ENCODE measurements at regions not wholly inside any gene's neighbourhood (a gene's known extent, or its start where the extent isn't known, plus 50 kb on each side); places are given as distances from the start of the nearest gene placed in this dataset.
A peak's percentile ranks its signal among the peaks of the same experiment; 100 is the strongest.
"Not testable (repeated sequence)": the region's sequence is repeated elsewhere in the genome, so short reads cannot be mapped to it uniquely, and the experiment has no call there.

- no peak for DNase-seq
Observed at GRCh38 chr2:40955042-40955441, 503.2 kb upstream of the SLC8A1 start.

DNA sequence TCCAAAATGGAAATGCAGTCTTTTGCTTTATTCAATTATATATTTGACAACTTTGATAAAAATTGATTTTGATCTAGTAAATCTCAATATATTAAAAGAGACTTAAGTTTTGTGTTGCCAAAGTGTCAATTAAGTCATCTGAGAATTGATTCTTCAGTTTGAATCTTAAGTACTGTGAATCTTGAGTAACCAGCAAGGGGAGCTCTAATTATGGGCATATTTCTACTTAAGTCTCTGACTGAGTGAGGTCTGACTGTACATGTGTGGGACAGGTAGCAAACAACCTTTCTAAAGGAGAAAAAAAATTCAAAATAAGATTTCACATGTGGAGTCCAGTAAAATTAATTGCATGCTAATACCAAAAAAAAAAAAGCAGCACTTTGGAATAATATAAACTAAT lies 503.7 kb upstream of the SLC8A1 start:
- DNase-seq, result no peak

DNA sequence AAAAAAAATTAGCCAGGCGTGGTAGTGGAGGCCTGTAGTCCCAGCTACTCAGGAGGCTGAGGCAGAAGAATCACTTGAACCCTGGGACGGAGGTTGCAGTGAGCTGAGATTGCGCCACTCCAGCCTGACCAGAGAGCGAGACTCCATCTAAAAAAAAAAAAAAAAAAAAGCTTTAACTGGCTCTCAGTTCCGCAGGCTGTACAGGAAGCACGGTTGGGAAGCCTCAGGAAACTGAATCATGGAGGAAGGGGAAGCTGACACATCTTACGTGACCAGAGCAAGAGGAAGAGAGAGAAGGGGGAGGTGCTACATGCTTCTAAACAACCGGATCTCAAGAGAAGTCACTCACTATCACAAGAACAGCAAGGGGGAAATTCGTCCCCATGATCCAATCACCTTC lies 505.6 kb upstream of the SLC8A1 start:
- no peak for DNase-seq

DNA sequence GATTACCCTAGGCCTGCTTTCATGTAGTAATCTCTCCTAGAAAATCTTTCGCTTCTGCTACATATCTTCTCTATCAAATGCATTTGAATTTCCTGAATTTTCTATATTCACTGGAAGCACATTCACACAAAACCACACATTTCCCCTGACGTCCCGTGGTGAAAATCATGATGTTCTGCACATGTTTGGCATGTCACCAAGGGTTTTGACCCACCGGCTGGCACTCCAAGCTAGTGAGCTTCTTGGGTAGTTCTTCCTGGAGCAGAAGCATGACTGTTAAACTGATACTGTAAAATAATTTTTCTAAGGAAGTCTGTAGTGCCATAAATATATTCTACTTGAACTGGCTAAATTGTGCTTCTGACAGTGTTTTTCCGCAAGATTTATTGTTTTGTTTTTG lies 510.1 kb upstream of the SLC8A1 start:
- DNase-seq, result peak; percentile 12

GRCh38 chr2:40964509-40965250 lies 512.8 kb upstream of the SLC8A1 start:
- no peak for DNase-seq

DNA sequence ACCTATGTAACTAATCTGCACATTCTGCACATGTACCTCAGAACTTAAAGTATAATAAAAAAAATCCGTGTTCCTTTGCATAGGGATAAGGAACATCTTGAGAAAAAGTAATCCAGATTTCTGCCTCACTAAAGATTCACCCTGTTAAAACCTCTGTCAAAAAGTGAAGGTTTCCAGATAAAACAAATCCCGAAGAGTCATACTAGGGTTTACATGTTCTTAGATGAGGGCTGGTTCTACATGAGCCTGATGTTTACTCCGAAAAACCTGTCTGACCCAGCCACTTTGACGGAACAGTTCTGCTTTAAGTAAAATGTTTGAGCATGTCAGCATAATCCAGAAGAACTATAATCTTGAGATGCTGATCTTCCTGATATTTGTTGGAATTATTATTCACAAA lies 515.6 kb upstream of the SLC8A1 start:
- no peak for DNase-seq

GRCh38 chr2:40975151-40975550 lies 523.3 kb upstream of the SLC8A1 start:
- DNase-seq, result no peak

- DNase-seq, result no peak
Observed at GRCh38 chr2:40997362-40997761, 545.5 kb upstream of the SLC8A1 start.

- no peak for DNase-seq
Observed at GRCh38 chr2:41000374-41000773, 548.5 kb upstream of the SLC8A1 start.

DNA sequence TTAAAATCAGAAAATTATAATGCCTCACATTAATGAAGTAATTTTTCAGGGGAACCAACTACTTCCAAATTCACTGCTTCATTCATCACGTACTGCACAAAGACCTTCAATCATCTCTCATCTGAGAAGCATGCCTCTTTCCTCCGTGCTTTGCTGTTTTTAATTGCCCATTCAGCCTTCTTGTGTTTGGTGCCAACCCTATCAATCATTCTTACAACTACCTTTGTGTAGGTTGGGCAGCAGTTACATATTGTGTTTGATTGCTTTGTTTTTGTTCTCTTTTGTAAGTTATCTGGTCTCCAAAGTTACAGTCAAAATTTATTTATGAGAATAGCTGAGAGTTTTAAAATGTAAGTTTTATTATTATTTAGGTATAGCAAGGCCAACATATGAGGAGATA lies 549.0 kb upstream of the SLC8A1 start:
- DNase-seq, result no peak

DNA sequence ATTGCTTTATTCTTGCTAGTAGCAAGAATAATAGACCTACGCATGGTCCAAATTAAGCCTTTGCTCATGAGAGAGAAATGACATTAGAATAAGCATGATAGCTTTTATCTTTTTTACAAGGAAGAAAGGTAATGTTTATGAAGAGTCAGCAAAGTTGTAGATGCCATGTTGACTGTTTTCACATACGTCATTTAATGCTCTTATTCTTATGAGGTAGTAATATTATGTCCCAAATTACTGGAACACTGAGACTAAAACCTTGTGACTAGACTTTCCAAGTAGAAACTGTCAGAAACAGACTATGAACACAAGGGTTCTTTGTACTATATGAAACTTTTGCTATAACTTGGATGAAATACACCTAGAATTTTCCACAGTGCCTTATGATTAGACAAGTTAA lies 552.8 kb upstream of the SLC8A1 start:
- no peak for DNase-seq

- no peak for DNase-seq
Observed at GRCh38 chr2:41020358-41020757, 568.5 kb upstream of the SLC8A1 start.

DNA sequence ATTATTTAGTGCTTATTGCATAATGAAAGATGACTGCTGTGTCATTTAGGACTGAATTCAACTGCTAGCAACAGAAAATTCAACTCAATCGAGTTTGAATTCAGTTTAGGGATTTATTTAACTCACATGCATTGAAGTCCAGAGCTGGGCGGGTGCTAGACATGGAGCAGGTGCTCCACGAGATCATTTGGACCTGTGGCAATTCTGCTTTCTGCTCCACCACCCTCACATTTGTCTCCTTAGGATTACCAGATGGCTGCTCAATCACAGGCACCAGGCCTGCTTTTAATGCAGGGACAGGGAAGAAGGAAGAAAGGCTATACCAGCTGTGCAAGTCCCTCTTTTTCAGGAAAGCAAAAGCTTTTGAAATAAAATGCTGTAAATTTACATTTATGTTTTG lies 572.9 kb upstream of the SLC8A1 start:
- DNase-seq, result no peak

DNA sequence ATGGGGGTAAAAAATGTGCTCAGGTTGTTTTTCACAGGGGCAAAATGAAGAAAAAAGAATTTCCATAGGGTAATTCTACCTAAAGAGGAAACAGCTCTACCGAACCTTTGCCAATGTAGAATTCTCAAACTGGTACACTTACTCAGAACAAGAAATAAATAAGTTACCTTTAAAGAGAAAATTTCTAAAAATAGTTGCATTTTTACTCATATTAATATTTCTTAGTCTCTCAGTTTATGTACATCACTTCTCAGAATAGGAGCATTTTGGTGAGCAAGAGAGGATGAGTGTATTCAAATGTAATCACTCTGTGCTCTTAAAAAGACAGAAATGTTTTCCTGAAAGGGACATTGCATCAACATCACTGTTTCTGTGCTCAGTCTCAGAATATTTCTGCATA lies 574.7 kb upstream of the SLC8A1 start:
- no peak for DNase-seq

DNA sequence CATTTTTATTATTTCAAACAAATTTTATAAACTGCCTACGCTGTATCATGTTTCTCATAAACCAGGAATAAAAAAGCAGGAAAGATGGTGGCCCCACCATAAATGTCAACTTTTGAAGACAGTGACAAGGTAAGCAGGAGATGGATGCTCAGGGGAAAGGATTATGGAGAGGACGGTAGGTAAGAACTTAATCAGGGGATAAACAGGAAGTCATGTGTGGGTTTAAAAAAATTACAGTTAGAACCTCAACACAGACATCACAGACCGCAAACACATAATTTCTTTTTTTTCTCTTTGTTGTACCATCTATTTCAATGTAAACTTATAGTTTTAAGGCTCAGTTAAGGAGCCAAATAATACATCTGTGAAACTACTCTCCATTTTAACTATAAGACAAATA lies 575.2 kb upstream of the SLC8A1 start:
- no peak for DNase-seq

- no peak for DNase-seq
Observed at GRCh38 chr2:41031282-41031681, 579.4 kb upstream of the SLC8A1 start.

GRCh38 chr2:41032715-41033114 lies 580.8 kb upstream of the SLC8A1 start:
- DNase-seq, result no peak

- DNase-seq, result no peak
Observed at GRCh38 chr2:41033127-41033526, 581.2 kb upstream of the SLC8A1 start.

DNA sequence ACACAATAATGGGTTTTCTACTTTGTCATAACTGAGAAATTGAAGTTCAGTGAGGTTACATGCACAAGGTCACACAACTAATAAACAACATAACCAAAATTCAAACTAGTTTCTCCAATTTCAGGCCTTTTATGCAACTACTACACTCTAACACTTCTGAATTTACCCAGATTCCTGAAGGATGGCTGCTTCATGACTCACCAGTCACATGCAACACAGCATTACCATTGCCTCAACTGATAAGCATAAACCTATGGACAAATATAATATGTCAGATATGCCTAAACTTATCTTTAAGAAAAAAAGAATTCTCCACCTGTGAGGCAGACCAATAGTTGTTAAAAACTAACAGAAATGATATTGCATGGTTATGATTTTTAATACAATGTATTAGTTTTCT lies 586.5 kb upstream of the SLC8A1 start:
- DNase-seq, result no peak

DNA sequence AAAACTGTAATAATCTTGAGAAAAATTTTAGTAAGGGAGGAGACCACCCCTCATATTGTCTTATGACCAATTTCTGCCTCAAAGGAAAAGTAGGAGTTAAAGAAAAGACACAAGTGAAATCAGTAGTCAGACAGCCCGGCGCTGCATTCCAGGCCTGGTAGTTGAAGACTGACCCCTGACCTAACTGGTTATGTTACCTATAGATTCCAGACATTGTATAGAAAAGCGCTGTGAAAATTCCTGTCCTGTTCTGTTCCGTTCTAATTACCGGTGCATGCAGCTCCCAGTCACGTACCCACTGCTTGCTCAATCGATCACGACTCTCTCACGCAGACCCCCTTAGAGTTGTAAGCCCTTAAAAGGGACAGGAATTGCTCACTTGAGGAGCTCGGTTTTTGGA lies 587.9 kb upstream of the SLC8A1 start:
- DNase-seq, result not testable (repeated sequence)

GRCh38 chr2:41040782-41041520 lies 589.1 kb upstream of the SLC8A1 start:
- DNase-seq, result no peak

DNA sequence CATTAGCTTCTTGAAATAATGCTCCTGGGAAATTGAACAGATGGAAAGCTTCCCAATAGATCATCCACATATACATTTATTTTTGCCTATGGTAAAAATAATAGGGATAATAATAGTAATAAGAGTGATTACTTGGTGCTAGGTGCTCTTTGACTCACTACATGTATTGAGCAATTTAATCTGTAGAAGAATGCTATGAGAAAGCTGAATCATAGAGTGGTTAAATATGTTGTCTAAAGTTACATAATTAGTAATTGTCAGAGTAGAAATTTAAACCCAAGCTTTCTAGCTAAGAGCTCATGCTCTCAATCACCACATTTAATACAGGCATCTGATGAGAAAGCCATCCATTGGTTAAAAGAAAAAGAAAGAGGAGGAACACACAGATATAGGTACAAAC lies 590.5 kb upstream of the SLC8A1 start:
- DNase-seq, result no peak

- no peak for DNase-seq
Observed at GRCh38 chr2:41061356-41061755, 609.5 kb upstream of the SLC8A1 start.

- DNase-seq, result no peak
Observed at GRCh38 chr2:41062336-41062735, 610.4 kb upstream of the SLC8A1 start.
